NCI-H524 (cell line): ENCODE measurements at regions not wholly inside any gene's neighbourhood (a gene's known extent, or its start where the extent isn't known, plus 50 kb on each side); places are given as distances from the start of the nearest gene placed in this dataset.
"Not testable (repeated sequence)": the region's sequence is repeated elsewhere in the genome, so short reads cannot be mapped to it uniquely, and the experiment has no call there.

Experiments used
- DNase-seq, 2 experiments: peaks; one replicate each; lab custom pipeline; 2025; lab: John Stamatoyannopoulos, UW

DNA sequence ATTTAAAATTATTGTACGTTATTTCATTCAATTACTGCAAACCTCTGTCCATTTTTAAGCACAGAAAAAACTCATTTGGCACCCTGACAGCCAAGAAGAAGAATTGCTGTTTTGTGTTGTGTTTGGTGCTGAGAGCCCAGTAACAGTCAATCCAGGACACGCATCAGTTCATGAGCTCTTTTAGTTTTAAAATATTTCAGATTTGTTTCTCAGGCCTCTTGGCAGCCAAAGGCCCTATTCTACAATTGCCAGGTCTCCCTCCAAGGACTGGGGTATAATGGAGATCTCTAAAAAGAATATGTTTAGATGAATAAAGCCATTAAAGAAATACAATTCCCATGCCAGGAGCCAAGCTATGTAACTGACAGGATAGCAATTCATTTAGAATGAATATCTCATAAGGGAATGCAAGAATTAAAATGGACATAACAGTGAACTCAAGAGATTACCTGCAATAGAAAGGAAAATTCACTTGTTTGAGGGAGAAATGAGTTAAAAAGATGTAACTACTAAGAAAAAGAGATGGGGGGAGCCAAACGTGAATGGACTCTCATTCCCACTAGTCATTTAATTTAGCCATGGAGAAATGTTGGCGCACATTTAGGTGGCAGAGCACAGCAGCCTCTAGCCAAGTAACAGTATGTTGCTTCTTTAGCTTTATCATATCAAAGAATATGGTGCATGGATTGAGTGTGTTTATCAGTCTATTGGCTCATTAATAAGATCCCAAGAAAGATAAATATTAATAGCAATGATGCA lies 140.6 kb upstream of the PELI2 start:
- no peak for DNase-seq

DNA sequence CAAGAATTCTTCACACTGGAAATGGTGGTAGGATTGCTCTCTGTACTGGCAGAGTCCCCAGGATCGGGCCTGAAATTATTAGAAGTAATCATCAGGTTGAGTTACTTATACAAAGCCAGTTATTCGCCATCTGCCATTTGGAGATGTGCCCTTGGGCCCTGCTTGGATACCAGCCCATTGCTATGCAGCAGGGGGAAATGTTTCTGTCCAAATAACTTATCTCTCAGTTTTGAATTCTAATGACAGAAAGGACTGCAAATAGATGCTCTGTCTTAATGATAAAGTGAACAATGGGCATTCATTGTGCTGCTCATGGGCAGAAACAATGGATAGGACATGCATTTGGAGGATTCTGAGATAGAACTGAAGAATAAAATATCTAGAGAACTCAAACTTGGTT lies 139.1 kb upstream of the PELI2 start:
- DNase-seq = peak in 1 of 2 experiments; percentile 31

DNA sequence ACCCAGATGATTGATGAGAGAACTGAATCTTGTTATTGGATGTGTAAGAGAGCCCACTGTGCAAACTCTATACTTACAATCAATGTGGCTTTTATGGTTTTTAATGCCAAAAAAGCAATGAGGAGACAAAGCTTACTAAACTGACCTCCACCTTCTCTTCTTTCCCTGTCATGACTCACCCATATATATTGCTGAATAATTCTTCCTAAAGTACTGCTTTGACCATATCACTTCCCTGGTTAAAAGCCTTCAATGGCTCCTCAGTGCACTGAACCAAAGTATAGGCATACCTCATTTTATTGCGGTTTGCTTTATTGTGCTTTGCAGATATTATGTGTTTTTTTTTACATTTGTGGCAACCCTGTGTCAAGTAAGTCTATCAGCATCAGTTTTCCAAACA lies 138.4 kb upstream of the PELI2 start:
- DNase-seq = no peak

DNA sequence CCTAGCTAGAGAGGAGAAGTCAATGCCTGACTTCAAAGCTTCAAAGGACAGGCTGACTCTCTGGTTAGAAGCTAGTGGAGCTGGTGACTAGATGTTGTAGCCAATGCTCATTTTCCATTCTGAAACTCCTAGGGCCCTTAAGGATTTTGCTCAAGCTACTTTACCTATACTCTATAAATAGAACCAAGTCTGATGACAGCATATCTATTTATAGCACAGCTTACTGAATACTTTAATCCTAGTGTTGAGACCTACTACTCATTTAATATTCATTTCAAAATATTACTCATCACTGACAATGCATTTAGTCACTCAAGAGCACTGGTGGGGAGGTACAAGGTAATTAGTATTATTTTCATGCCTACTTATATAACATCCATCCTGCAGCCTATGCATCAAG lies 137.2 kb upstream of the PELI2 start:
- no peak for DNase-seq

DNA sequence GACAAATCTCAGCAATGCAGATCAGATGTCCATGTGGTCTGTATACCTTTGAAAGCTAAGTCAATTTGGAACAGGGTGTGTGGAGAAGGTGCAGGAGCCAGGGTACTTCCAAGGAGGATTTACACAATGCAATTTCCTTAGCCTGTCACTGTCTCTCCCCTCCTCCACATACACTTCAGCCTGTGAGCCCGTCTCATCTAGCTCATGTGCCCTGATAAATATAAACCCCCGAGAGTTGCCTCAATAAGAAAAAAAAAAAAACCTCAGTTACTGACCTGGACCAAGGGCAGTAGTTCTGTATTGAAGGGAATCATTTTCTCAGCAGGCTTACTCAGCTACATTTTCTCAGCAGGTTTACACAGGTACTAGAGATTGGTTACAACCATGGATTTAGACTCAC lies 132.1 kb upstream of the PELI2 start:
- DNase-seq = no peak

DNA sequence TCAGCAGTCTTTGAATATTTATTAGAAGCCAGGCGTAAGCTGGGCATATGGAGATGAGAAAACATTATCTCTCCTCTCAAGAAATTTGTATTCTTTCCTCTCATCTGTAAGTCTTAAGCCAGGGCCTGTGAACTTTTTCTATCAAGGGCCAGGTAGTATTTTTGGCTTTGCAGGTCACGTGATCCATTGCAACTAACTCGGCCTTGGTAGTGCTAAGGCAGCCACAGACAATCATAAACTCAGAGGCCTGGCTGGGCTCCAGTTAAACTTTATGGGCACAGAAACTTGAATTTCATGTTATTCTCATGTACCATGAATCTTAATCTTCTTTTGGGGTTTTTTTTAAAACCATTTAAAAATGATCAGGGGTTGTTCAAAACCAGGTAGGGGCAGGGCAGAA lies 117.4 kb upstream of the PELI2 start:
- no peak for DNase-seq

DNA sequence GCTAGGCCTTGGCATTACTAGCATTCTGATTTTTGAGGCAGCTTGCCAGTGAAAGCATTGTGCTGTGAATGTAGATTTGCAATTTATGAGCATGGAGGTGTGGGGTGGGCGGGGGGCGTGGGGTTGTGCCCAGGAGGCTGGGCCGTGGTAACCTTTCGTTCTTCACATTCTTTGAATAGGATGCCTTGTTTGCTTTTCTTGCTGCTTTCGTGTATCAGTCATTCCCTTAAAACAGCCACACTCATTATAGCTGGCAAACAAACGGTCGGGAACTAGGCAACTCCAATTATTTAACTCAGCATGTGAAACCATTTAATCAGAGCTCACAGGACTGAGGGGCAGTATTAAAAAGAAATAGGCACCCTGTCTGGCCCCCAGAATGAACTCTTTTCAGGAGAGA lies 115.9 kb upstream of the PELI2 start:
- no peak for DNase-seq

DNA sequence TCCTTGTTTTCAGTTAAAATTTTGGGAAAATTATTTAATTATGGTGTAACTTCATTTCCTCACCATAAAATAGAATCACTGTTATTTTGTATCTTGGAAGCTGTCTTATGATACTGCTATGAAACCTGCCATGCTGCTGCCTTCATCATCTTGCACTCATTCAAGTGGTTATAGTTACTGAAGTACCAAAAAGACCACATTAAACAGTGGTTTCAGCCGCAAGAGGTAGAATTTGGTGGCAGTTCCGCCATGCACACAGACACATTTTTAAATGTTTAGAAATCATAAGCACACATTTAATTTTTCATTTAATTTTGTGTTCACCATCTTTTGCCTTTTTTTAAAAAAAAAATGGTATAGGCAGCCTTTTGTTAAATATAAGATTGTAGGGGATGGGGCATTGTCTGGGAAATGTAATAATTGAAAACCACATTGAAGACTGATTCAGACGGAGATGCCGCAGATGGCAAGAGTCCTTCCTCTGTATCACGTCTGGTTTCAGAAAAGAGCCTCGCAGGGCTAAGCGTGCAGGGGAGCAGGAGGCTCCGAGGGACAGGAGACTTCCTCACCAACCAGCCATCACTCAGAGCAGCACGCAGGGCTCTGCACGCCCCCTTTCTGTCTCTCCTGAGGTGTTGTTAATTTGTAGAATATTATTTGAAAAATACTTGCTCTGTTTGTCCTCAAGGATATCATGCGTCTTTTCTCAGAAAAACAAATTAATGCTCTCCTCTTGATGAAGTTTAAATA lies 115.2 kb upstream of the PELI2 start:
- DNase-seq = no peak

DNA sequence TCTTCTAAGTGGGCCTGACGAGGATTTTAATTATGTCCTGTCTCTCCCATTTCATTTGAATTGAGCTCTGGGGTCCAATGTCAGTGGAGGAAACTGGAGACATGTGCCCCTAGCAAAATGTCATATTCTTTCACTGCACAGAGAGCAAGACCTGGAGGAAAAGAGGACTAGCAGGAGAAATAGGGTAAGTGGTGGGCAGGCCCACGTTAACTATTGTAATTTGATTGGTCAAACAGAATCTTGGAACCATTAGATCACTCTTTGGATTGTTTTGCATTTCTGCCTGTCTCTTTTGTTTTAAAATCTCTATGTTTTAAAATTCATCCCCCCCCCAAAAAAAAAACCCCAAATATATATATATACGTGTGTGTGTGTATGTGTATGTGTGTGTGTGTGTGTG lies 113.9 kb upstream of the PELI2 start:
- no peak for DNase-seq

DNA sequence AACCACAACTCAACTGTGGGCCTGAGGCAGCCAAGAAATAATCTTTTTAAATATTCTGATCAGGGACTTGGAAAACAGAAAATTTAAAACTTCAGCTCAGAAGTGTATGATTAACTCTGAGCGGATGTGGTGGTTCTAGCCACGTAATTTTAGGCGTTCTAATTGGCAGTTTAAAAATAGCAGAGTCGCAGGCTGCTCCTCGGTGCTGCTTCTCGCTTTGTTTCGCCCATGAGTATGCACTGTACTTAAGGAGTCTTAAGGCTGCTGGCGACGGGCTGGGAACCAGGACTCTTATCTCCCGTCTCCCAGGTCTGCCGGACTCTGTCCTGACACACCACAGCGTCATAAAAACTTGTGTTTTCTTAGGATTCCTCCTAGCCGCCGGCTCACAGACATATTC lies 113.4 kb upstream of the PELI2 start:
- DNase-seq = no peak

DNA sequence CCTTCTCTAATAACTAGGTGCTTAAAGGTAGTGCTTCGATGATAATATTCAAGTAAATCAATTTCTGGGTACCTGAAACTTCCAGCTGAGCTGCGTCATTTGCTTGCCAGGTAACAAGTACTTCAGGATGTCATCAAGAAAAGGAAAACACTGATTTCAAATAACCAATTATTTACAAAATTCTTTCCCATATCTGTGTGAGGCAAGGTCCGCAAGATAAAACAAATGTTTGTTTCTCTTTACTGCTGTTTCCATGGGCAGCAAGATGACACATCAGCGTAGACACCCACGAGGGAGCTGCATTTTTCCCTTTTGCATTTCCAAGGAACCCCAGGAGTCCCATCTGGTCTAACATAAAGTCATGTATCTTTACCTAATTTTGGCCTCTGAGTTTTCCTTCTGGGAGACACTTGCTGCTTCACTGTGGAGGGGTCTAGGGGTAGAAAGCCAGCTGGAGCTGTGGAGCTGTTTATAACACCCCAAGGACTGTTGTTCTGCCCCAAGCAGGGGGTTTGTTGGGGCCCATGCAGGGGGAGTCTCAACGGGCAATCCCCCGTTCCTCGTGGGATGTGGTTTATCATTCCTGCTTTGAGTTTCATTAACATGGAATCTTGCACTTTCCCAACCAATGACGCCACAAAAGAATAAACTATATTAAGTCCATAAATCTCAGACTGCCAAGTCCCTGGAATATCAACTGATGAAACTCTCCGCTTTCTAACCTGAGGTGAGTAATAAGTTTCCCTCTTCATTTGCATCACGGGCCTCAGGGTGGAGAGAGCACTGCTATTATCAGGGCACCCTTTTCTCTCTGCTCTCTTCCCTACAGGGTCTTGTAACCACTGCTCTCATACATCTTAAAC lies 112.8 kb upstream of the PELI2 start:
- DNase-seq = no peak

DNA sequence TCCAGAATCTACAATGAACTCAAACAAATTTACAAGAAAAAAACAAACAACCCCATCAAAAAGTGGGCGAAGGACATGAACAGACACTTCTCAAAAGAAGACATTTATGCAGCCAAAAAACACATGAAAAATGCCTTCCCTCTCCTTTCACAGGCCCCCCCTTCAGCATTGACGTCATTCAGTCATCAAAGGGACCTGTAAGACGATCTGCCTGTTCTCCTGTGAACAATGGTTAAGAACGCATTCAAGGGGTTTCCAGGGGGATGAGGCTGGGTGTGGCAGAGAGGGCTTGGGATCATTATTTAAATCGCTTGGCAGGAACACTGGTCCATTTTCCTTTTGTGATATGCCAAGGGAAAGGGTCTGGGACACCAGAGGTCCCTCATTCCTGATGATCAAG lies 110.7 kb upstream of the PELI2 start:
- peak in 1 of 2 experiments; percentile 33 for DNase-seq

DNA sequence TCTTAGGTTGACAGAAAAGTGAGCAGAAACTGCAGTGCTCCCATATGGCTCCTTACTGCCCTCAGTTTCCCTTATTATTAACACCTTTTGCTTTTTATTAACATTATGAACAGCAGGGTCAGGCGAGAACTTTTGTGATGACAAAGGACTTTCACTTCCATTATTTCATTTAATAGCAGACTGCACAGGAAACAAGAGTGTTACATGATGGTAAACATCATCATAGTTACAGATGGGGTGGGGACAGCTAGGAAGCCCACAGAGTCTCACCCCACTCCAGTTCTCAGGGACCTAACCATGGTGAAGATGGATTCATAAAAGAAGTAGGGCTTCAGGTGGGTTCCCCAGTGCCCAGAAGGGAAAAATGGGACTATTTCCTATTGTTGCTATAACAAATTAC lies 110.1 kb upstream of the PELI2 start:
- no peak for DNase-seq

DNA sequence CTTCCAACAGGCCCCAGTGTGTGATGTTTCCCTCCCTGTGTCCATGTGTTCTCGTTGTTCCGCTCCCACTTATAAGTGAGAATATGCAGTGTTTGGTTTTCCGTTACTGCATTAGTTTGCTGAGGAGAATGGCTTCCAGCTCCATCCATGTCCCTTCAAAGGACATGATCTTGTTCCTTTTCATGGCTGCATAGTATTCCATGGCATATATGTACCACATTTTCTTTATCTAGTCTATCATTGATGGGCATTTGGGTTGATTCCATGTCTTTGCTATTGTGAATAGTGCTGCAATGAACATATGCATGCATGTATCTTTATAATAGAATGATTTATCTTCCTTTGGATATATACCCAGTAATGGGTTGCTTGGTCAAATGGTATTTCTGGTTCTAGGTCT lies 109.5 kb upstream of the PELI2 start:
- DNase-seq = not testable (repeated sequence)

DNA sequence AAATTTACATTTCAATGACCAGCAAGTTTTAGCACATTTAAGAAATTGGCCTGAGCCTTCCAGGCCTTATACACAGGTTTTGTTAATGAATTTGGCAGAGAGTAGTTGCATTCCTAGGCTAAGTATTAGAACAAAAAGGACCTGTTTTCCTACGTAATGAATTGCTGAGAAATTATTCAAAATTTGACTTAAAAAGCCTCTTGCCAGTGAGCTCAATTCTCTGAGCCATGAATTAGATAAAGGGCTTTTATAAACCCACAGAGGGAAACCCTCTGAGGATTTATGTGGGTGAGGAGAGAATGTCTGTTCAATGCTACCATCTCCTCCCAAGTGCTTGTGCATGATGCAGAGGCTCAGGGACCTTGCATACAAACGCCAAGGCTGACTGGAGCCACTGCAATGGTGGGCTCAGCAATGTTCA lies 94.5 kb upstream of the PELI2 start:
- DNase-seq = no peak

DNA sequence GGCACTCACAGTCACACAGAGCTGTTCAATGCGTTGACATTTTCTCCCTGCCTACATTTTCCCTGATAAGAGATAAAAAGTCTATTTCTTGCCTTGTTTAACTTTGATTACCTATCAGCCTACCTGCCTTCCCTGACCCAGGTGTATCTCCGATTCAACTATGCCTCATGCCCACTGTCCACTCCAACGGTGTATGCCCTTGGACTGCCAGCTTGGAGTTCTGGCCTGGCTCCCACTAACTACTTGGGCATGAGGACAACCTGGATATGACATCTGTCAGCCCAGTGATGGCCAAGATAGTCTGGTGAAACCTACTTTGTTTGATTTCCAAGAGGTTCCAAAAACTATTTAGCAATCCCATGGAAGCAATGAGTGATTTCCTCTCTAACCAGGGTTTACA lies 93.0 kb upstream of the PELI2 start:
- peak in 1 of 2 experiments; percentile 30 for DNase-seq

DNA sequence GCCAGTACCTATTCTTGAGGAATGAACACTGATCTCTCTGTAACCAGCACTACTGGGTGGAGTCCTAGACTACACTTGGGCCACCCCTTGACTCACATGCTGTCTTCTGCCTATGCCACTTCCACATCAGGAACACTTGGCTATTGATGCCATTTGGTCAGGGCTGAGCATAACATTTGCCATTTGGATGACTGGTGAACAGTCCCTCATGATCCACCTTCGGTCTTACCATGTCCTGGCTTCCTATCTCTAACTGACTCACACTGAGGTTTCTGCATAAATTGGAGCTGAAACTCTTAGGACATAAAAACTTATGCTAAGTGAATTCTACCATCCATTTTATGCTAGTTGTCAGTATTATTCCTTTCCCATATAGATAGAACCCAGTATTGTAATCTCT lies 91.7 kb upstream of the PELI2 start:
- DNase-seq = no peak

DNA sequence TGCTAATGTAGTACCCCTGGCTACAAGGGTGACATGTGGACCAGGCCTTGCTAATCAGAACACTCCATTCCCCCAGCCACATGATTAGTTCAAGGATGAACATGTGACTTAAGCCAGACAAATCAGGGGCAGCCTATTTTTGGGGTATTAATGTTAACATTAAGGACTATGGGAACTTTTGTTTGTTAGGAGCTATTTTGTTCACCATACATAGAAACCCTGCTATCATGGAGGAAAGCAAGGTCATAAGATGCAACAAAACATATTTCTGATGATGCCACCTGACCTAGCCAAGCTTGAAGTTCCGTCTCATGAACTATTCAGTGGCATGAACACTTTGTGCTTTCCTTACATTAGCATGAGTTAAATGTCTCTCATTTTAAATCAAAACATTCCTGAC lies 90.8 kb upstream of the PELI2 start:
- no peak for DNase-seq

DNA sequence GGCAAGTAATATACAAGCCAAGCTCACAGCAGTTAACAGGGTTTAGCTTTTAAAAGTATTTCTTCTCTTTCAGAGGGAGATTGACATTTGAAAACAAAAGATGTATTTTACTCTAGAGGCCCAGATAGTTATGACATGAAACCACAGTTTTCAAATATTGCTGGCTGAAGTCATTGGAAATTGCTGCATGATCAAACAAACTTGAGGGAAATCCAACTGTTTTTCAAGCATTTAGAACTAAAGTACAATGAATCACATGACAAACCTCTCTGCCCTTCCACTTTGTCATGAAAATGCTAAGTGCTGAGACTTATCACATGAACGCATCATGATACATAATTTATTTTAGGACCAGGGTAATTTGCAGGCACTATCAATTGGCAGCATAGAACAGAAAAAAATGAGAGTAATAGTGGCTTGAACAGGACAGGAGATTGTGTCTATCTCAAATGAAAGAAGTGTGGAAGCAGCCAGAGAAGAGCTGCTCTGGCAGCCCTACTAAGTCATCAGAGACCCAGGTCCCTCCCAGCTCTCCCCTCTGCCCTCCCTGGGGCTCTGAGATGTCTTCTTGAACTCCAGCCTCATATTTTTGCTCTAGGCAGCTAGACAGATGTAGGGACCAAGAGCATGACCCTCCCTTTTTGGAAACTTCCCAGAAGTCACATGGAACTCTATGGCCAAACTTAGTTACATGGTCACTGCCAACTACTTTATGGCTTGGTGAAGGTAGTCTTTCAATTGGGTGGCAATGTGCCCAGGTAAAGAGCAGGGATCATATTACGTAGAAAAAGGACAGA lies 90.1 kb upstream of the PELI2 start:
- no peak for DNase-seq

DNA sequence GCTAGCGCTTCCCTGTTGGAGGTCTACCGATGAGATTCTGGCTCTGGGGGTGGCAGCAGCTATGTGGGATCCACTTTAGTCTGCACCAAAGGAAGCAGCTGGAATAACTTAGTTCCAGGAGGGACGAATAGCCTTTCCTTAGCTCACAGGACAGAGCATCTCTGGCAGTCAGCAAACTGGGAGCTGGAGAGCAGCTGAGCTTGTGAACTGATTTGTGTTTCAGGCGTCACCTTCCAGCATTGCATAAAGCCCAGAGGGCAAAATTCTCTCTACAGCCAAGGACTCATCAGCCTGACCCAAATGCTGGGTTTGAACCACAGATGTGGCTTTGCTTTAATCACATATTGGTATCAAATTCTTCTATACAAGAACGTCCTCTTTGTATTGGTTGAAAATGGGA lies 81.9 kb upstream of the PELI2 start:
- DNase-seq = no peak

DNA sequence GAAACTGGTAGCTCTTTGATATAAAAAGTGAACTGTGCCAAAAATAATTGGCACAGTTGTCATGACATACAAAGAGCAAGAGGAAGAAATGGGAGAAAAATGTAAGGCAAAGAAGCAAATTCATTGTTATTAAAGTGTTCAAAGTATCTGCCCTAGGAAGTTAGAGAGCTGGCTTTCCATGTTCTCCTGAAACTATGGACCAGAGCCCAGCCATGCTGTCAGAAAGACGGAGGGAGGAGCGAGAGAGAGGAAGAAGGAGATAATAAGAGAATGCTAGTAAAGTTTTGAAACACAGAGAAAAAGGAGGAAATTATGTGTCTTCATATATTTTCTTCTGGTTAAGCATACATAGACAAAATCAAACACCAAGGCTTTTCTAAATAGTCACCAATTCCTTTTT lies 78.1 kb upstream of the PELI2 start:
- DNase-seq = no peak

DNA sequence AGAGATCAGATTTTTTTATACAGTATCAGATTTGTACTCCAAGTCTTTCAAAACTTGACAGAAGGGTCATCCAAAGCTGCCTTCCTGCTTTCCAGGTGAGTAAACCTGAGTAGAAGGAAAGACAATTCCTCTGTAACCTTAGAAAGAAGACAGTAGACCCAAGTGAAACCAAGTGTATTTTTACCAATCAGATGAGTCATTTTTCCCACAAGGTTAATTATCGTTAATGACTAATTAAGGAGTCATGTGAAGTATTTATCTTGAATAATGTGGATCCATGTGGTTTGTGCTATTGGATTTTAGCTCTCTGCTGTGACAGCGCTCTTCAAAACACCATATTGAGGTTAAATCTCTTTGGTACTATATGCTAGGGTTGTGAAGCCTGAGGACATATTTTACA lies 74.0 kb upstream of the PELI2 start:
- no peak for DNase-seq
